NCI-H1436 (cell line): ENCODE measurements at regions not wholly inside any gene's neighbourhood (a gene's known extent, or its start where the extent isn't known, plus 50 kb on each side); places are given as distances from the start of the nearest gene placed in this dataset.

Experiments
- DNase-seq: peaks from one replicate; lab custom pipeline; 2025; lab: John Stamatoyannopoulos, UW

GRCh38 chr15:31275331-31276262, 51.0 kb upstream of the KLF13 start:
- no peak for DNase-seq

GRCh38 chr15:31276596-31277298, 49.9 kb upstream of the KLF13 start:
- DNase-seq, result no peak
